Thyroid gland (tissue), 4 donors: ENCODE measurements at regions not wholly inside any gene's neighbourhood (a gene's known extent, or its start where the extent isn't known, plus 50 kb on each side); places are given as distances from the start of the nearest gene placed in this dataset.

ENCODE experiments used
- POLR2A ChIP-seq, 2 donors: fragments of 450-650 bp; IDR thresholded peaks; one replicate each; pipeline ENCODE4 v1.6.1; 2017; ENCODE audit warnings: antibody characterized with exemption in 2 of 2, mild to moderate bottlenecking in 2 of 2, moderate library complexity in 1 of 2
- TF ChIP-seq, protein P1 (sequence below), 6 experiments: fragments of 200-600 bp in 3 of 6; fragments of 450-650 bp in 3 of 6; sonication (generic) in 3 of 6; IDR thresholded peaks; one replicate each; pipeline ENCODE4 v1.5.1; 2016 to 2019; ENCODE audit warnings: antibody characterized with exemption in 6 of 6, mild to moderate bottlenecking in 2 of 6, inconsistent platforms in 1 of 6, moderate library complexity in 1 of 6

GRCh38 chr15:36469311-36469966 lies 110.0 kb upstream of the CDIN1 start:
- TF ChIP-seq, protein P1, sequence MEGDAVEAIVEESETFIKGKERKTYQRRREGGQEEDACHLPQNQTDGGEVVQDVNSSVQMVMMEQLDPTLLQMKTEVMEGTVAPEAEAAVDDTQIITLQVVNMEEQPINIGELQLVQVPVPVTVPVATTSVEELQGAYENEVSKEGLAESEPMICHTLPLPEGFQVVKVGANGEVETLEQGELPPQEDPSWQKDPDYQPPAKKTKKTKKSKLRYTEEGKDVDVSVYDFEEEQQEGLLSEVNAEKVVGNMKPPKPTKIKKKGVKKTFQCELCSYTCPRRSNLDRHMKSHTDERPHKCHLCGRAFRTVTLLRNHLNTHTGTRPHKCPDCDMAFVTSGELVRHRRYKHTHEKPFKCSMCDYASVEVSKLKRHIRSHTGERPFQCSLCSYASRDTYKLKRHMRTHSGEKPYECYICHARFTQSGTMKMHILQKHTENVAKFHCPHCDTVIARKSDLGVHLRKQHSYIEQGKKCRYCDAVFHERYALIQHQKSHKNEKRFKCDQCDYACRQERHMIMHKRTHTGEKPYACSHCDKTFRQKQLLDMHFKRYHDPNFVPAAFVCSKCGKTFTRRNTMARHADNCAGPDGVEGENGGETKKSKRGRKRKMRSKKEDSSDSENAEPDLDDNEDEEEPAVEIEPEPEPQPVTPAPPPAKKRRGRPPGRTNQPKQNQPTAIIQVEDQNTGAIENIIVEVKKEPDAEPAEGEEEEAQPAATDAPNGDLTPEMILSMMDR (IDR thresholded peaks at IDR 0.05): no peak
- no peak for TF ChIP-seq POLR2A (IDR thresholded peaks at IDR 0.05)
